ENCODE measurements at regions not wholly inside any gene's neighbourhood (a gene's known extent, or its start where the extent isn't known, plus 50 kb on each side); places are given as distances from the start of the nearest gene placed in this dataset.

GRCh38 chr5:144088206-144089064 lies 82.0 kb downstream of the YIPF5 start:
- peak in 3 of 11 donors; percentile 15 to 46 (median 44) for DNase-seq (ENCODE audit: extremely low read depth in 1 of 11, low read depth in 9 of 11, low spot score in 4 of 11)

GRCh38 chr5:144089401-144090021 lies 80.9 kb downstream of the YIPF5 start:
- DNase-seq (ENCODE audit: extremely low read depth in 1 of 11, low read depth in 9 of 11, low spot score in 4 of 11), result peak in 2 of 11 donors; percentile 19 to 20

- no peak for DNase-seq (ENCODE audit: extremely low read depth in 1 of 11, low read depth in 9 of 11, low spot score in 4 of 11)
Observed at GRCh38 chr5:144092508-144092907, 78.0 kb downstream of the YIPF5 start.

- DNase-seq (ENCODE audit: extremely low read depth in 1 of 11, low read depth in 9 of 11, low spot score in 4 of 11), result no peak
Observed at GRCh38 chr5:144093400-144093799, 77.1 kb downstream of the YIPF5 start.

GRCh38 chr5:144093868-144094267 lies 76.6 kb downstream of the YIPF5 start:
- DNase-seq (ENCODE audit: extremely low read depth in 1 of 11, low read depth in 9 of 11, low spot score in 4 of 11), result no peak

GRCh38 chr5:144100702-144101101 lies 69.8 kb downstream of the YIPF5 start:
- DNase-seq (ENCODE audit: extremely low read depth in 1 of 11, low read depth in 9 of 11, low spot score in 4 of 11), result no peak

GRCh38 chr5:144101616-144102015 lies 68.8 kb downstream of the YIPF5 start:
- DNase-seq (ENCODE audit: extremely low read depth in 1 of 11, low read depth in 9 of 11, low spot score in 4 of 11), result no peak

- no peak for DNase-seq (ENCODE audit: extremely low read depth in 1 of 11, low read depth in 9 of 11, low spot score in 4 of 11)
Observed at GRCh38 chr5:144102361-144102760, 68.1 kb downstream of the YIPF5 start.

GRCh38 chr5:144102979-144103378 lies 67.5 kb downstream of the YIPF5 start:
- no peak for DNase-seq (ENCODE audit: extremely low read depth in 1 of 11, low read depth in 9 of 11, low spot score in 4 of 11)

- no peak for DNase-seq (ENCODE audit: extremely low read depth in 1 of 11, low read depth in 9 of 11, low spot score in 4 of 11)
Observed at GRCh38 chr5:144103611-144104485, 66.6 kb downstream of the YIPF5 start.

- DNase-seq (ENCODE audit: extremely low read depth in 1 of 11, low read depth in 9 of 11, low spot score in 4 of 11), result no peak
Observed at GRCh38 chr5:144105371-144105770, 65.1 kb downstream of the YIPF5 start.

- peak in 2 of 11 donors; percentile 28 to 66 for DNase-seq (ENCODE audit: extremely low read depth in 1 of 11, low read depth in 9 of 11, low spot score in 4 of 11)
Observed at GRCh38 chr5:144108131-144108530, 62.3 kb downstream of the YIPF5 start.

Data from renal cortex interstitium (tissue), 11 donors.